Gastroesophageal sphincter (tissue), 3 donors: ENCODE measurements at regions not wholly inside any gene's neighbourhood (a gene's known extent, or its start where the extent isn't known, plus 50 kb on each side); places are given as distances from the start of the nearest gene placed in this dataset.

Experiments
- CTCF ChIP-seq, 4 experiments: fragments of 200-600 bp in 2 of 4; fragments of 450-650 bp in 2 of 4; sonication (generic) in 1 of 4; IDR thresholded peaks; one replicate each; pipeline ENCODE4 v1.5.1; 2017 to 2019; ENCODE audit warnings: antibody characterized with exemption in 4 of 4, mild to moderate bottlenecking in 2 of 4, moderate library complexity in 2 of 4
- POLR2A ChIP-seq, 2 donors: fragments of 450-650 bp; IDR thresholded peaks; one replicate each; pipeline ENCODE4 v1.6.1; 2017; ENCODE audit warnings: antibody characterized with exemption in 2 of 2, mild to moderate bottlenecking in 2 of 2, moderate library complexity in 1 of 2
- POLR2AphosphoS5 ChIP-seq: sonication (generic); formaldehyde crosslinking; IDR thresholded peaks from one replicate; pipeline ENCODE4 v1.6.1; 2017; ENCODE audit warnings: antibody characterized with exemption

DNA sequence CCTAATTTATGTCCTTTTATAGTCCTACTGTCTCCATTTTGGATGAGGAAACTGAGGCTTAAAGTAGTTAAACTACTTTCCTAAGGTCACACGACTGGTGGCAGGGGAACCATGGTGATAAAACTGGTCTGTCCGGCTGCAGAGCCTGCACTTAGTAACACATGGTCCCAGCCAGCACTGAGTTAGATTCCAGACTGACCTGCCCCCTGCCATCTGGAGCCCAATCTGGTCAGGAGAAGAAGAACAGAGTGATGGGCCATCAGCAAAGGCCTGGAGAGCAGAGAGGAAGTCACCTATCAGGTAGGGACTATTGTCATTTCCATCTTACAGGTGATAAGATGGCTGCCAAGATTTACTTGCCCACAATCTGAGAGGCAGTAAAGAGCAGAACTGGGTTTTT is 86.6 kb upstream of the SLC25A48 start:
- TF ChIP-seq CTCF (IDR thresholded peaks at IDR 0.05) (no peak), POLR2A (IDR thresholded peaks at IDR 0.05) (no peak), POLR2AphosphoS5 (no peak)
